ENCODE measurements at regions not wholly inside any gene's neighbourhood (a gene's known extent, or its start where the extent isn't known, plus 50 kb on each side); places are given as distances from the start of the nearest gene placed in this dataset.

- H3K4me3 ChIP-seq (ENCODE audit: low read depth in 2 of 2, low read length in 1 of 2) = no peak overlapping the region
- WGBS (ENCODE audit: low lambda C conversion rate) = 45% methylated on average over 1 of the region's 1 CpG
- no peaks in the 10 kb centered on the region for H3K9me2 ChIP-seq
- no peaks in the 10 kb centered on the region for H3K4me1 ChIP-seq (ENCODE audit: control insufficient read depth in 1 of 2, insufficient read depth in 2 of 2, low read depth in 1 of 2, low read length in 1 of 2)
- H3K27ac ChIP-seq (ENCODE audit: low read depth in 2 of 2, low read length in 1 of 2) = no peak overlapping the region
- TF ChIP-seq, protein P1, sequence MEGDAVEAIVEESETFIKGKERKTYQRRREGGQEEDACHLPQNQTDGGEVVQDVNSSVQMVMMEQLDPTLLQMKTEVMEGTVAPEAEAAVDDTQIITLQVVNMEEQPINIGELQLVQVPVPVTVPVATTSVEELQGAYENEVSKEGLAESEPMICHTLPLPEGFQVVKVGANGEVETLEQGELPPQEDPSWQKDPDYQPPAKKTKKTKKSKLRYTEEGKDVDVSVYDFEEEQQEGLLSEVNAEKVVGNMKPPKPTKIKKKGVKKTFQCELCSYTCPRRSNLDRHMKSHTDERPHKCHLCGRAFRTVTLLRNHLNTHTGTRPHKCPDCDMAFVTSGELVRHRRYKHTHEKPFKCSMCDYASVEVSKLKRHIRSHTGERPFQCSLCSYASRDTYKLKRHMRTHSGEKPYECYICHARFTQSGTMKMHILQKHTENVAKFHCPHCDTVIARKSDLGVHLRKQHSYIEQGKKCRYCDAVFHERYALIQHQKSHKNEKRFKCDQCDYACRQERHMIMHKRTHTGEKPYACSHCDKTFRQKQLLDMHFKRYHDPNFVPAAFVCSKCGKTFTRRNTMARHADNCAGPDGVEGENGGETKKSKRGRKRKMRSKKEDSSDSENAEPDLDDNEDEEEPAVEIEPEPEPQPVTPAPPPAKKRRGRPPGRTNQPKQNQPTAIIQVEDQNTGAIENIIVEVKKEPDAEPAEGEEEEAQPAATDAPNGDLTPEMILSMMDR (IDR thresholded peaks at IDR 0.05) = no peak
- no peak for TF ChIP-seq FOXM1 (IDR thresholded peaks at IDR 0.05; ENCODE audit: low read depth)
- TF ChIP-seq EP300 (IDR thresholded peaks at IDR 0.05; ENCODE audit: borderline replicate concordance in 1 of 2, low read depth in 1 of 2, low read length in 1 of 2) = no peak
- no peak for TF ChIP-seq RFX5 (IDR thresholded peaks at IDR 0.05; ENCODE audit: low read length)
- no peak for TF ChIP-seq GABPA (IDR thresholded peaks at IDR 0.05; ENCODE audit: low read depth)
- TF ChIP-seq SMC3 (IDR thresholded peaks at IDR 0.05; ENCODE audit: low read depth, low read length) = no peak
- no peak for TF ChIP-seq ZBTB33 (IDR thresholded peaks at IDR 0.05; ENCODE audit: borderline replicate concordance, low read depth)
- TF ChIP-seq RCOR1 (IDR thresholded peaks at IDR 0.05; ENCODE audit: low read length) = no peak
- no peak for TF ChIP-seq ELF1 (IDR thresholded peaks at IDR 0.05)
- TF ChIP-seq GATA2 (CRISPR knock-in tag; IDR thresholded peaks at IDR 0.05) = no peak
- TF ChIP-seq TEAD4 (IDR thresholded peaks at IDR 0.05; ENCODE audit: borderline replicate concordance, insufficient read depth) = no peak
- no peaks in the 10 kb centered on the region for H3K79me2 ChIP-seq (ENCODE audit: insufficient read depth)
- ChIA-PET POLR2A (no interaction called here), CTCF (no interaction called here)
- no peak for DNase-seq
- H3K9me3 ChIP-seq = no peaks in the 10 kb centered on the region
- no peaks in the 10 kb centered on the region for H3K27me3 ChIP-seq (ENCODE audit: insufficient read depth)
- H3K9ac ChIP-seq = no peak overlapping the region
- no peaks in the 10 kb centered on the region for H3F3A ChIP-seq (replicated peaks; ENCODE audit: insufficient read depth)
- H2AFZ ChIP-seq (ENCODE audit: low read depth) = no peak overlapping the region
- H4K20me1 ChIP-seq (ENCODE audit: insufficient read depth) = no peaks in the 10 kb centered on the region
- H3K36me3 ChIP-seq (replicated peaks in 1 of 2; ENCODE audit: control insufficient read depth in 1 of 2, insufficient read depth in 2 of 2, low read length in 1 of 2) = no peaks in the 10 kb centered on the region
- H3K4me2 ChIP-seq = no peak overlapping the region
Observed at GRCh38 chr6:16884526-16884925, 123.3 kb upstream of the ATXN1 start.

GRCh38 chr6:16883414-16883813, 122.2 kb upstream of the ATXN1 start:
- Histone ChIP-seq H2AFZ (ENCODE audit: low read depth) (no peak overlapping the region), H3K9ac (no peak overlapping the region), H3K9me2 (no peaks in the 10 kb centered on the region), H3K27me3 (ENCODE audit: insufficient read depth) (no peaks in the 10 kb centered on the region), H3K4me2 (no peak overlapping the region), H3K36me3 (replicated peaks in 1 of 2; ENCODE audit: control insufficient read depth in 1 of 2, insufficient read depth in 2 of 2, low read length in 1 of 2) (no peaks in the 10 kb centered on the region), H4K20me1 (ENCODE audit: insufficient read depth) (no peaks in the 10 kb centered on the region), H3F3A (replicated peaks; ENCODE audit: insufficient read depth) (no peaks in the 10 kb centered on the region), H3K4me1 (ENCODE audit: control insufficient read depth in 1 of 2, insufficient read depth in 2 of 2, low read depth in 1 of 2, low read length in 1 of 2) (no peaks in the 10 kb centered on the region), H3K4me3 (ENCODE audit: low read depth in 2 of 2, low read length in 1 of 2) (no peak overlapping the region), H3K9me3 (0 out of 2 replicates have a peak, but pooled peaks cover 3% of the 10 kb centered on the region), H3K79me2 (ENCODE audit: insufficient read depth) (no peaks in the 10 kb centered on the region), H3K27ac (ENCODE audit: low read depth in 2 of 2, low read length in 1 of 2) (no peak overlapping the region)
- no peak for TF ChIP-seq REST (IDR thresholded peaks at IDR 0.05; ENCODE audit: low read depth, low read length)
- TF ChIP-seq ELF1 (IDR thresholded peaks at IDR 0.05) = no peak
- TF ChIP-seq YY1 (IDR thresholded peaks at IDR 0.05; ENCODE audit: low read depth) = no peak
- TF ChIP-seq TAF1 (IDR thresholded peaks at IDR 0.05; ENCODE audit: borderline replicate concordance, low read depth, low read length) = no peak
- TF ChIP-seq SMC3 (IDR thresholded peaks at IDR 0.05; ENCODE audit: low read depth, low read length) = no peak
- TF ChIP-seq, protein P2, sequence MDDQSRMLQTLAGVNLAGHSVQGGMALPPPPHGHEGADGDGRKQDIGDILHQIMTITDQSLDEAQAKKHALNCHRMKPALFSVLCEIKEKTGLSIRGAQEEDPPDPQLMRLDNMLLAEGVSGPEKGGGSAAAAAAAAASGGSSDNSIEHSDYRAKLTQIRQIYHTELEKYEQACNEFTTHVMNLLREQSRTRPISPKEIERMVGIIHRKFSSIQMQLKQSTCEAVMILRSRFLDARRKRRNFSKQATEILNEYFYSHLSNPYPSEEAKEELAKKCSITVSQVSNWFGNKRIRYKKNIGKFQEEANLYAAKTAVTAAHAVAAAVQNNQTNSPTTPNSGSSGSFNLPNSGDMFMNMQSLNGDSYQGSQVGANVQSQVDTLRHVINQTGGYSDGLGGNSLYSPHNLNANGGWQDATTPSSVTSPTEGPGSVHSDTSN (IDR thresholded peaks at IDR 0.05) = no peak
- no peak for TF ChIP-seq GABPA (IDR thresholded peaks at IDR 0.05; ENCODE audit: low read depth)
- no peak for TF ChIP-seq USF2 (IDR thresholded peaks at IDR 0.05; ENCODE audit: borderline replicate concordance, low read depth, low read length)
- no peak for TF ChIP-seq NRF1 (IDR thresholded peaks at IDR 0.05; ENCODE audit: low read depth, low read length)
- no peak for TF ChIP-seq MAX (IDR thresholded peaks at IDR 0.05; ENCODE audit: low read depth)
- CTCF ChIA-PET = no interaction called here
- POLR2A ChIA-PET = no interaction called here
- no peak for DNase-seq
